GM12878 (cell line): ENCODE measurements at regions not wholly inside any gene's neighbourhood (a gene's known extent, or its start where the extent isn't known, plus 50 kb on each side); places are given as distances from the start of the nearest gene placed in this dataset.

ENCODE experiments used
- ATAC-seq: fragments of 200-7000 bp; cut with Tn5 transposase; 3 replicates; pipeline ENCODE4 v1.9.1; 2020; ENCODE audit warnings: mild to moderate bottlenecking, moderate library complexity
- BruUV-seq: library from RNA; stranded (reverse); fragments of 400-500 nt; replicated peaks from 2 replicates; lab custom pipeline; 2021; lab: Mats Ljungman, UMichigan
- CTCF ChIA-PET: fragments of 300-600 bp; sonication (Branson Sonifier 250); formaldehyde crosslinking; extraction: SDS; loops from one replicate; lab custom pipeline; 2021; ENCODE audit warnings: inconsistent platforms; lab: Yijun Ruan, JAX
- POLR2A ChIA-PET: fragments of 350-600 bp; formaldehyde crosslinking; extraction: SDS; loops from one replicate; lab custom pipeline; 2021; ENCODE audit warnings: inconsistent platforms; lab: Charles Lee
- RAD21 ChIA-PET: fragments of 300-600 bp; sonication (Branson Sonifier 250); formaldehyde crosslinking; loops from one replicate; lab custom pipeline; 2023; ENCODE audit warnings: antibody characterized with exemption; ENCODE audit not compliant: unreplicated experiment; lab: Charles Lee
- SMC1A ChIA-PET: fragments of 300-600 bp; sonication (Branson Sonifier 250); formaldehyde crosslinking; loops from one replicate; lab custom pipeline; 2023; ENCODE audit not compliant: unreplicated experiment, uncharacterized antibody; lab: Charles Lee
- DNase-seq: peaks from one replicate; pipeline ENCODE4 v3.0.0-alpha.2; 2011; ENCODE audit warnings: low read depth, low spot score
- FAIRE-seq: peaks from 3 replicates; lab custom pipeline; 2011; peaks lifted over from hg19 to GRCh38; lab: Jason Lieb, UNC
- H2AFZ ChIP-seq: 2 replicates; pipeline ENCODE4 v1.6.0; 2011; ENCODE audit warnings: low read depth, low read length, control low read depth; ENCODE audit not compliant: control insufficient read depth
- H3K27ac ChIP-seq: 2 replicates; pipeline ENCODE4 v1.5.1; 2011; ENCODE audit warnings: control low read depth; ENCODE audit not compliant: control insufficient read depth, insufficient read depth
- H3K27me3 ChIP-seq, 2 experiments: replicated peaks in 1 of 2; 2 replicates each; pipeline versions ENCODE4 v1.6.0 to v1.6.1; 2011; ENCODE audit warnings: low read length in 1 of 2; ENCODE audit not compliant: control insufficient read depth in 2 of 2, insufficient read depth in 2 of 2
- H3K36me3 ChIP-seq, 2 experiments: 2 replicates each; pipeline ENCODE4 v1.5.1; 2011; ENCODE audit warnings: low read length in 1 of 2; ENCODE audit not compliant: control insufficient read depth in 2 of 2, insufficient read depth in 2 of 2
- H3K4me1 ChIP-seq: 2 replicates; pipeline ENCODE4 v1.6.1; 2011; ENCODE audit warnings: mild to moderate bottlenecking, low read length, moderate library complexity, mixed read lengths; ENCODE audit not compliant: control insufficient read depth, insufficient read depth
- H3K4me2 ChIP-seq: 2 replicates; pipeline ENCODE4 v1.6.0; 2011; ENCODE audit warnings: control low read depth; ENCODE audit not compliant: control insufficient read depth, insufficient read depth
- H3K4me3 ChIP-seq: fragments of 200-600 bp; sonication (generic); 2 replicates; pipeline ENCODE4 v1.5.1; 2016
- H3K79me2 ChIP-seq: 2 replicates; pipeline ENCODE4 v1.6.0; 2011; ENCODE audit warnings: low read length; ENCODE audit not compliant: control insufficient read depth, insufficient read depth
- H3K9ac ChIP-seq: 2 replicates; pipeline ENCODE4 v1.8.0; 2011; ENCODE audit warnings: low read length, control low read depth, mixed read lengths; ENCODE audit not compliant: control insufficient read depth, insufficient read depth
- H3K9me3 ChIP-seq: replicated peaks from 3 replicates; pipeline ENCODE4 v1.5.1; 2011; ENCODE audit warnings: mild to moderate bottlenecking, low read length; ENCODE audit not compliant: control insufficient read depth, insufficient read depth
- H4K20me1 ChIP-seq: 2 replicates; pipeline ENCODE4 v1.6.0; 2011; ENCODE audit not compliant: control insufficient read depth, insufficient read depth
- CREM ChIP-seq: IDR thresholded peaks from 2 replicates; pipeline ENCODE4 v1.6.1; 2014; ENCODE audit warnings: antibody characterized with exemption, low read depth
- SP1 ChIP-seq: IDR thresholded peaks from one replicate; pipeline ENCODE4 v1.6.1; 2011; ENCODE audit warnings: low read depth, low read length
- ZNF217 ChIP-seq: fragments of 450-650 bp; IDR thresholded peaks from 2 replicates; pipeline ENCODE4 v1.6.1; 2017; ENCODE audit warnings: antibody characterized with exemption, mild to moderate bottlenecking
- WGBS: methylation state at CpG from one replicate; pipeline ENCODE4 v1.1.6; 2016; ENCODE audit warnings: low lambda C conversion rate; ENCODE audit not compliant: insufficient replicate concordance, insufficient coverage; ENCODE audit errors: missing lambda C conversion rate; 5-methylcytosine and 5-hydroxymethylcytosine counted together
- in situ Hi-C: fragments of 300-500 bp; cut with MboI; formaldehyde crosslinking; loops from 9 replicates; pipeline ENCODE4 v1.14.3; 2018; ENCODE audit warnings: mixed read lengths
- intact Hi-C: fragments of 100-400 bp; cut with micrococcal nuclease; formaldehyde crosslinking; loops from one replicate; pipeline ENCODE4 v1.14.2; 2022; ENCODE audit not compliant: unreplicated experiment
- TF ChIP-seq, protein P1 (sequence below): fragments of 450-650 bp; IDR thresholded peaks from 2 replicates; pipeline ENCODE4 v1.6.1; 2017; ENCODE audit warnings: mild to moderate bottlenecking, moderate library complexity

DNA sequence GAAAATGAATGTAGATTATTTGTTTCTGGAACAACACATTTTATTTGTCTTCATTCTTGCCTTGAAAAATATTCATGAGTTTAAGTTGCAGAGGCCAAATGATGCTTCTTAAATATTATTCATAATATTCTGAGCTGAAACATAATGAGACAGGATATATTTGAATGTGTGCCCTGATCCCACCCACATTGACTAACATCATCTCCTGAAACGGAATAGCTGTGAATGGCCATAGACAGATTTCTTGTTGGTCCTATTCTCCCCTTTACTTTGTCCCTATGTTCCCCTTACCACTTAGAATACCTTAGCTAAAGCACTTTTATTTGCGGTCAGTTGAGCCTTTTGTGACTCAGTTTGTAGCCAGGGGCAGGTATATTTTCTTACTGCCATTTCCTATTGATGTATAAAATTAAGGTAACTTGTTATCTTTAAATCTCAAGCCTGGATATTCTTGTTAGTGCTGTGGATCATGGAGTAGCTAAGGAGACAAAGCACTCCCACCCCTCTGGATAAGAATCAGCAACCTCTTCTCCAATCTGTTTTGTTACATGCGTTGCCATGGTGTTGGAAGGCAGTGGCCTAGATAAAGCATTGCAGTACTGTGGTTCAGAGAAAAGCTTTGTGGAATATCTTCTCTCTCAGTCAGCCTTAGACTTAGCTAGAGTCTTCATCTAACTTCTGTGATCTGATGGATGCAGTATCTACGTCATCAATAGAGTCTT lies 478.5 kb upstream of the DEPDC1 start:
- intact Hi-C loops, result no loop called here
- Histone ChIP-seq H3K27ac (no peak overlapping the region), H3K9me3 (no peaks in the 10 kb centered on the region), H3K79me2 (no peaks in the 10 kb centered on the region), H3K4me3 (no peak overlapping the region), H3K4me1 (no peaks in the 10 kb centered on the region)
- FAIRE-seq (no peak), DNase-seq (no peak), ATAC-seq (no peak)
- CTCF ChIA-PET, result interaction anchor here (1.0 to 1.1 kb wide), 2 partner anchors 443 to 854 kb away, joined by 3 read pairs; no protein-coding TSS in a partner anchor
- TF ChIP-seq ZNF217 (no peak), SP1 (no peak), CREM (no peak)
- TF ChIP-seq, protein P1, sequence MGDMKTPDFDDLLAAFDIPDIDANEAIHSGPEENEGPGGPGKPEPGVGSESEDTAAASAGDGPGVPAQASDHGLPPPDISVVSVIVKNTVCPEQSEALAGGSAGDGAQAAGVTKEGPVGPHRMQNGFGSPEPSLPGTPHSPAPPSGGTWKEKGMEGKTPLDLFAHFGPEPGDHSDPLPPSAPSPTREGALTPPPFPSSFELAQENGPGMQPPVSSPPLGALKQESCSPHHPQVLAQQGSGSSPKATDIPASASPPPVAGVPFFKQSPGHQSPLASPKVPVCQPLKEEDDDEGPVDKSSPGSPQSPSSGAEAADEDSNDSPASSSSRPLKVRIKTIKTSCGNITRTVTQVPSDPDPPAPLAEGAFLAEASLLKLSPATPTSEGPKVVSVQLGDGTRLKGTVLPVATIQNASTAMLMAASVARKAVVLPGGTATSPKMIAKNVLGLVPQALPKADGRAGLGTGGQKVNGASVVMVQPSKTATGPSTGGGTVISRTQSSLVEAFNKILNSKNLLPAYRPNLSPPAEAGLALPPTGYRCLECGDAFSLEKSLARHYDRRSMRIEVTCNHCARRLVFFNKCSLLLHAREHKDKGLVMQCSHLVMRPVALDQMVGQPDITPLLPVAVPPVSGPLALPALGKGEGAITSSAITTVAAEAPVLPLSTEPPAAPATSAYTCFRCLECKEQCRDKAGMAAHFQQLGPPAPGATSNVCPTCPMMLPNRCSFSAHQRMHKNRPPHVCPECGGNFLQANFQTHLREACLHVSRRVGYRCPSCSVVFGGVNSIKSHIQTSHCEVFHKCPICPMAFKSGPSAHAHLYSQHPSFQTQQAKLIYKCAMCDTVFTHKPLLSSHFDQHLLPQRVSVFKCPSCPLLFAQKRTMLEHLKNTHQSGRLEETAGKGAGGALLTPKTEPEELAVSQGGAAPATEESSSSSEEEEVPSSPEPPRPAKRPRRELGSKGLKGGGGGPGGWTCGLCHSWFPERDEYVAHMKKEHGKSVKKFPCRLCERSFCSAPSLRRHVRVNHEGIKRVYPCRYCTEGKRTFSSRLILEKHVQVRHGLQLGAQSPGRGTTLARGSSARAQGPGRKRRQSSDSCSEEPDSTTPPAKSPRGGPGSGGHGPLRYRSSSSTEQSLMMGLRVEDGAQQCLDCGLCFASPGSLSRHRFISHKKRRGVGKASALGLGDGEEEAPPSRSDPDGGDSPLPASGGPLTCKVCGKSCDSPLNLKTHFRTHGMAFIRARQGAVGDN, result no peak
- TF ChIP-seq, all 136 proteins: peak for 0
- SMC1A ChIA-PET, result interaction anchor here (2.0 kb wide), 1 partner anchor 8 kb away, joined by 7 read pairs; no protein-coding TSS in a partner anchor
- no peaks in the 10 kb centered on the region for H3K36me3 ChIP-seq
- no peak overlapping the region for H2AFZ ChIP-seq
- no peaks in the 10 kb centered on the region for H3K27me3 ChIP-seq
- H4K20me1 ChIP-seq, result no peaks in the 10 kb centered on the region
- no peak overlapping the region for H3K9ac ChIP-seq
- no peak overlapping the region for H3K4me2 ChIP-seq
- POLR2A ChIA-PET, result no interaction called here
- in situ Hi-C loops, result no loop called here
- RAD21 ChIA-PET, result no interaction called here
- no TSS peak for BruUV-seq
- WGBS, result 28% methylated on average over 4 of the region's 4 CpGs
